GM18502 (cell line): ENCODE measurements at regions not wholly inside any gene's neighbourhood (a gene's known extent, or its start where the extent isn't known, plus 50 kb on each side); places are given as distances from the start of the nearest gene placed in this dataset.
A peak's percentile ranks its signal among the peaks of the same experiment; 100 is the strongest.

Source experiments
- ATAC-seq: cut with Tn5 transposase; IDR thresholded peaks from one replicate; pipeline ENCODE4 v1.9.1; 2021; ENCODE audit warnings: mild to moderate bottlenecking; ENCODE audit not compliant: unreplicated experiment, poor library complexity

- ATAC-seq, result peak; percentile 68
Measured at GRCh38 chr2:6475155-6475940, 390.4 kb downstream of the CMPK2 start.

GRCh38 chr2:6480514-6480913 is 385.2 kb downstream of the CMPK2 start:
- ATAC-seq, result no peak

GRCh38 chr2:6482256-6482655 is 383.5 kb downstream of the CMPK2 start:
- no peak for ATAC-seq

GRCh38 chr2:6487765-6488164 is 377.9 kb downstream of the CMPK2 start:
- ATAC-seq, result no peak

- ATAC-seq, result no peak
Measured at GRCh38 chr2:6492573-6492972, 373.1 kb downstream of the CMPK2 start.

- no peak for ATAC-seq
Measured at GRCh38 chr2:6493266-6493665, 372.4 kb downstream of the CMPK2 start.

- ATAC-seq, result no peak
Measured at GRCh38 chr2:6493669-6494068, 372.0 kb downstream of the CMPK2 start.

GRCh38 chr2:6495466-6495865 is 370.2 kb downstream of the CMPK2 start:
- ATAC-seq, result no peak

- no peak for ATAC-seq
Measured at GRCh38 chr2:6496376-6496775, 369.3 kb downstream of the CMPK2 start.

GRCh38 chr2:6497048-6497447 is 368.7 kb downstream of the CMPK2 start:
- ATAC-seq, result no peak

GRCh38 chr2:6498841-6499240 is 366.9 kb downstream of the CMPK2 start:
- no peak for ATAC-seq

- no peak for ATAC-seq
Measured at GRCh38 chr2:6499691-6500090, 366.0 kb downstream of the CMPK2 start.

GRCh38 chr2:6506361-6506794 is 359.3 kb downstream of the CMPK2 start:
- no peak for ATAC-seq

- no peak for ATAC-seq
Measured at GRCh38 chr2:6506859-6507258, 358.8 kb downstream of the CMPK2 start.

GRCh38 chr2:6510532-6510931 is 355.2 kb downstream of the CMPK2 start:
- ATAC-seq, result no peak

GRCh38 chr2:6512589-6512988 is 353.1 kb downstream of the CMPK2 start:
- ATAC-seq, result no peak

- no peak for ATAC-seq
Measured at GRCh38 chr2:6516674-6517073, 349.0 kb downstream of the CMPK2 start.

GRCh38 chr2:6518361-6518760 is 347.3 kb downstream of the CMPK2 start:
- no peak for ATAC-seq

- no peak for ATAC-seq
Measured at GRCh38 chr2:6523476-6523875, 342.2 kb downstream of the CMPK2 start.

- no peak for ATAC-seq
Measured at GRCh38 chr2:6524691-6525474, 340.8 kb downstream of the CMPK2 start.

- no peak for ATAC-seq
Measured at GRCh38 chr2:6525475-6525964, 340.2 kb downstream of the CMPK2 start.
